Kidney epithelial cell (primary cell): ENCODE measurements at regions not wholly inside any gene's neighbourhood (a gene's known extent, or its start where the extent isn't known, plus 50 kb on each side); places are given as distances from the start of the nearest gene placed in this dataset.

Source experiments
- DNase-seq: peaks from one replicate; pipeline ENCODE4 v3.0.0-alpha.2; 2010; ENCODE audit warnings: low read depth
- H3K27me3 ChIP-seq: 2 replicates; pipeline ENCODE4 v1.6.0; 2011; ENCODE audit warnings: low read length; ENCODE audit not compliant: control insufficient read depth, insufficient read depth
- H3K36me3 ChIP-seq: 2 replicates; pipeline ENCODE4 v1.5.1; 2011; ENCODE audit warnings: low read length; ENCODE audit not compliant: control insufficient read depth, insufficient read depth
- H3K4me3 ChIP-seq: 2 replicates; pipeline ENCODE4 v1.5.1; 2011; ENCODE audit warnings: low read depth, mild to moderate bottlenecking, control low read depth, low read length
- TF ChIP-seq, protein P1 (sequence below): IDR thresholded peaks from 2 replicates; pipeline ENCODE4 v1.5.1; 2011; ENCODE audit warnings: mild to moderate bottlenecking, moderate library complexity, low read length, control low read depth, inconsistent platforms; ENCODE audit not compliant: insufficient read depth, poor library complexity, severe bottlenecking

- no peak for DNase-seq
- TF ChIP-seq, protein P1, sequence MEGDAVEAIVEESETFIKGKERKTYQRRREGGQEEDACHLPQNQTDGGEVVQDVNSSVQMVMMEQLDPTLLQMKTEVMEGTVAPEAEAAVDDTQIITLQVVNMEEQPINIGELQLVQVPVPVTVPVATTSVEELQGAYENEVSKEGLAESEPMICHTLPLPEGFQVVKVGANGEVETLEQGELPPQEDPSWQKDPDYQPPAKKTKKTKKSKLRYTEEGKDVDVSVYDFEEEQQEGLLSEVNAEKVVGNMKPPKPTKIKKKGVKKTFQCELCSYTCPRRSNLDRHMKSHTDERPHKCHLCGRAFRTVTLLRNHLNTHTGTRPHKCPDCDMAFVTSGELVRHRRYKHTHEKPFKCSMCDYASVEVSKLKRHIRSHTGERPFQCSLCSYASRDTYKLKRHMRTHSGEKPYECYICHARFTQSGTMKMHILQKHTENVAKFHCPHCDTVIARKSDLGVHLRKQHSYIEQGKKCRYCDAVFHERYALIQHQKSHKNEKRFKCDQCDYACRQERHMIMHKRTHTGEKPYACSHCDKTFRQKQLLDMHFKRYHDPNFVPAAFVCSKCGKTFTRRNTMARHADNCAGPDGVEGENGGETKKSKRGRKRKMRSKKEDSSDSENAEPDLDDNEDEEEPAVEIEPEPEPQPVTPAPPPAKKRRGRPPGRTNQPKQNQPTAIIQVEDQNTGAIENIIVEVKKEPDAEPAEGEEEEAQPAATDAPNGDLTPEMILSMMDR, result no peak
- H3K27me3 ChIP-seq, result no peaks in the 10 kb centered on the region
These were observed 185.4 kb upstream of the ZFHX3 start for GRCh38 chr16:73233329-73233765.

GRCh38 chr16:73232555-73233328 lies 184.8 kb upstream of the ZFHX3 start:
- TF ChIP-seq, protein P1, result no peak
- peak; percentile 43 for DNase-seq
- H3K4me3 ChIP-seq, result no peak overlapping the region

More at GRCh38 chr16:73233329-73233765, 185.4 kb upstream of the ZFHX3 start:
- no peak overlapping the region for H3K4me3 ChIP-seq
- no peaks in the 10 kb centered on the region for H3K36me3 ChIP-seq

DNA sequence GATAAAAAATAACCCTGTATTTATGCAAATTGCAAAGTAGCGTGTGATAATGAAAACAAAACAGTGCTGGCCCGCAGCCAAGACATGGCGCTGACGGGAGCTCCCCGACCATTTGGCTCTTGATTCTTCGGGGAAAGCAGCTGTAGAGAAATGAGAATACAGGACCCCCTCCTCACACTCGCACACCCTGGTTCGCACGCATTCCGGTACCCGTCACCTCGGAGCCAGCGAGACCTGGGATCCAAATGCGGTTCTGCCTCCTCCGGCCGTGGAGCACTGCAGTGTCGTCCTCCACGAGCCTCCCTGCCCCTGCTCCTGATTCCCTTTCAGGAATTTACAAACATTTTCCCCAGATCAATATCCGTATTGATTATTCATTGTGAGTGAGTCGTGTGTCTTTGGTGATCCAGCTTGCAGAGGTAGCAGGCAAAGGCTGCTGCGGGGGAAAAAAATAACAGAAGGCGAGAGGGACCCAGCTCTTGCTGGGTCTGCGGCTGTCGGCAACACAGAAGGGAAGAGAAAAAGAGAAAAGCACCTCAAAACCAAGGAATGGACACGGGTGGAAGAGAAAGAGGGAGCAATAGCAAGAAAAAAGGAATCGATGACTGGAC lies 184.1 kb upstream of the ZFHX3 start:
- no peaks in the 10 kb centered on the region for H3K36me3 ChIP-seq
- no peaks in the 10 kb centered on the region for H3K27me3 ChIP-seq
- TF ChIP-seq, protein P1, result no peak
- DNase-seq, result no peak
- H3K4me3 ChIP-seq, result no peak overlapping the region

More at GRCh38 chr16:73232555-73233328, 184.8 kb upstream of the ZFHX3 start:
- Histone ChIP-seq H3K27me3 (no peaks in the 10 kb centered on the region), H3K36me3 (no peaks in the 10 kb centered on the region)

- no peaks in the 10 kb centered on the region for H3K27me3 ChIP-seq
- TF ChIP-seq, protein P1, result no peak
These were observed 183.5 kb upstream of the ZFHX3 start for GRCh38 chr16:73231379-73231778.

DNA sequence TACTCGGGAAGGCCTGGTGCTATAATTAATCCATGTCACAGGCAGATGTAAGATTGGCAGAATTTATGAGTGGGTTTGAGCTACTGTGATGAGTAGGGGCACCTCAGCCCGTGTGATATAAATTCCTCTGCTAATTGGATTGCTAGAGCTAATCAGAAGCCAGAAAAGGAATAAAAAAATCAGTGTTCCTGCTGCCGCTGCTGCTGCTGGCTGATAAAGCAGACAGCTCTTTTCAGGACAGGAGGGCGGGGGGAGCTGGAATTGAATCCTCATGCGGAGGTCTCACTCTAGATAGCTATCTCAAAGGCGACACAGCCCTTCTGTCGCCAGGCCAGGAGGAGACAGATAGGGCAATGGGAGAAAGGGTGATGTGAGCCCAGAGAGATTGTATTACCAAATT lies 182.7 kb upstream of the ZFHX3 start:
- Histone ChIP-seq H3K36me3 (no peaks in the 10 kb centered on the region), H3K27me3 (no peaks in the 10 kb centered on the region), H3K4me3 (no peak overlapping the region)
- no peak for DNase-seq
- TF ChIP-seq, protein P1, result no peak

More at GRCh38 chr16:73231379-73231778, 183.5 kb upstream of the ZFHX3 start:
- H3K36me3 ChIP-seq, result no peaks in the 10 kb centered on the region
- DNase-seq, result no peak
- H3K4me3 ChIP-seq, result no peak overlapping the region

DNA sequence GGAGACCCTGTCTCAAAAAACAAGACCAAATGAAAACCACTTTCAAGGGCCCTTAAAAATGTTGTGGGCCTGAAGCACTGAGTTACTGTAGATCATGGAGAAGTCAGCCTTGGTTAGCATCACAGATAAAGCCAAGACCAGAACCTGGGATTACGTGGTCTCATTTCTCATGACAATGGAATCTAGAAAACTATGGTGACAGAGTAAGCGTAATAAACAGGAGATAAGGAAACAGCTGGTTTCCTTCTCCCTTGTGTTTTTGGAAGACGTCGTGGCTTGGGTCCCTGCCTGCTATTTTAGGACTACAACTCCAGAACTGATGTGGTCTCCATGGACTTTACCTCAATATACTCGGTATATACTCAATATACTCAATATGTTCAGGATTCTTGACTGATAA lies 180.7 kb upstream of the ZFHX3 start:
- H3K4me3 ChIP-seq, result no peak overlapping the region
- no peak for DNase-seq
- H3K36me3 ChIP-seq, result no peaks in the 10 kb centered on the region
- TF ChIP-seq, protein P1, result no peak
- no peaks in the 10 kb centered on the region for H3K27me3 ChIP-seq
